HCT116 (cell line): ENCODE measurements at regions not wholly inside any gene's neighbourhood (a gene's known extent, or its start where the extent isn't known, plus 50 kb on each side); places are given as distances from the start of the nearest gene placed in this dataset.

Source experiments
- ATAC-seq: fragments of 200-7000 bp; cut with Tn5 transposase; 2 replicates; pipeline ENCODE4 v1.9.1; 2020; ENCODE audit warnings: mild to moderate bottlenecking, moderate library complexity
- BruUV-seq: library from RNA; stranded (reverse); fragments of 400-500 nt; replicated peaks from 2 replicates; lab custom pipeline; 2021; lab: Mats Ljungman, UMichigan
- CTCF ChIA-PET: fragments of 300-600 bp; sonication (Branson Sonifier 250); formaldehyde crosslinking; loops from one replicate; lab custom pipeline; 2021; ENCODE audit warnings: antibody characterized with exemption; lab: Charles Lee
- POLR2A ChIA-PET: fragments of 300-600, 350-600 bp; sonication (Branson Sonifier 250); formaldehyde crosslinking; loops from one replicate; lab custom pipeline; 2021; ENCODE audit warnings: antibody characterized with exemption; lab: Charles Lee
- RAD21 ChIA-PET, 2 experiments: fragments of 300-600 bp; sonication (Branson Sonifier 250); formaldehyde crosslinking; loops; one replicate each; lab custom pipeline; 2023; ENCODE audit warnings: low total read pairs in 2 of 2; ENCODE audit not compliant: uncharacterized antibody in 2 of 2, unreplicated experiment in 2 of 2, low non-redundant PET in 1 of 2; lab: Charles Lee
- DNase-seq: peaks from one replicate; pipeline ENCODE4 v3.0.0-alpha.2; 2010; ENCODE audit warnings: low read depth, low spot score
- H2AFZ ChIP-seq: fragments of 200-600 bp; shearing (Covaris generic), sonication (generic); 2 replicates; pipeline ENCODE4 v1.6.1; 2017; ENCODE audit warnings: low read depth, mixed run types, mixed read lengths, antibody characterized with exemption, low read length; ENCODE audit not compliant: poor library complexity, severe bottlenecking
- H3K27ac ChIP-seq: 2 replicates; pipeline ENCODE4 v1.5.1; 2012; ENCODE audit warnings: low read depth, low read length
- H3K27me3 ChIP-seq: fragments of 200-600 bp; sonication (generic); 2 replicates; pipeline ENCODE4 v1.6.1; 2016; ENCODE audit warnings: mixed run types, low read length, mixed read lengths; ENCODE audit not compliant: insufficient read depth
- H3K36me3 ChIP-seq, 2 experiments: fragments of 200-500 bp in 1 of 2; fragments of 200-600 bp in 1 of 2; sonication (Bioruptor generic) in 1 of 2; sonication (generic) in 1 of 2; 2 replicates each; pipeline versions ENCODE4 v1.5.1 to v1.6.1; 2014 to 2016; ENCODE audit warnings: low read length in 2 of 2, inconsistent platforms in 1 of 2, mixed read lengths in 1 of 2, mixed run types in 1 of 2; ENCODE audit not compliant: insufficient read depth in 2 of 2, control insufficient read depth in 1 of 2
- H3K4me1 ChIP-seq, 2 experiments: fragments of 200-600 bp in 1 of 2; sonication (generic) in 1 of 2; 2 replicates each; pipeline versions ENCODE4 v1.5.1 to v1.6.1; 2012 to 2017; ENCODE audit warnings: low read length in 2 of 2, inconsistent platforms in 1 of 2, mild to moderate bottlenecking in 1 of 2, mixed read lengths in 1 of 2, mixed run types in 1 of 2, moderate library complexity in 1 of 2; ENCODE audit not compliant: insufficient read depth in 2 of 2, control insufficient read depth in 1 of 2
- H3K4me2 ChIP-seq: fragments of 200-600 bp; sonication (generic); 2 replicates; pipeline ENCODE4 v1.6.1; 2017; ENCODE audit warnings: mixed run types, low read length, mixed read lengths
- H3K4me3 ChIP-seq, 2 experiments: fragments of 200-600 bp in 1 of 2; sonication (generic) in 1 of 2; replicated peaks in 1 of 2; 2 replicates each; pipeline ENCODE4 v1.5.1; 2011 to 2016; ENCODE audit warnings: low read length in 2 of 2, control low read depth in 1 of 2, low read depth in 1 of 2, mild to moderate bottlenecking in 1 of 2, mixed read lengths in 1 of 2, mixed run types in 1 of 2
- H3K79me2 ChIP-seq: fragments of 200-600 bp; sonication (generic); 2 replicates; pipeline ENCODE4 v1.6.1; 2017; ENCODE audit warnings: mild to moderate bottlenecking, mixed run types, low read length, moderate library complexity, mixed read lengths; ENCODE audit not compliant: insufficient read depth
- H3K9ac ChIP-seq: fragments of 200-600 bp; sonication (generic); 2 replicates; pipeline ENCODE4 v1.6.1; 2016; ENCODE audit warnings: low read length, mixed read lengths
- H3K9me2 ChIP-seq: fragments of 200-600 bp; sonication (generic), shearing (Covaris generic); 2 replicates; pipeline ENCODE4 v1.6.1; 2017; ENCODE audit warnings: mixed run types, mild to moderate bottlenecking, moderate library complexity; ENCODE audit not compliant: insufficient read depth
- H3K9me3 ChIP-seq, 2 experiments: fragments of 200-500 bp in 1 of 2; fragments of 200-600 bp in 1 of 2; sonication (Bioruptor generic) in 1 of 2; sonication (generic) in 1 of 2; 2 replicates each; pipeline ENCODE4 v1.6.1; 2014 to 2017; ENCODE audit warnings: low read length in 2 of 2, mixed read lengths in 2 of 2, inconsistent platforms in 1 of 2, low read depth in 1 of 2, mild to moderate bottlenecking in 1 of 2, mixed run types in 1 of 2, moderate library complexity in 1 of 2; ENCODE audit not compliant: control insufficient read depth in 1 of 2, insufficient read depth in 1 of 2
- H4K20me1 ChIP-seq: fragments of 200-600 bp; sonication (generic), shearing (Covaris generic); 2 replicates; pipeline ENCODE4 v1.6.1; 2017; ENCODE audit warnings: mixed run types, mild to moderate bottlenecking, moderate library complexity; ENCODE audit not compliant: insufficient read depth
- EZH2phosphoT487 ChIP-seq: fragments of 200-600 bp; IDR thresholded peaks from 2 replicates; pipeline ENCODE4 v1.6.1; 2018; ENCODE audit warnings: antibody characterized with exemption, borderline replicate concordance
- POLR2AphosphoS5 ChIP-seq: IDR thresholded peaks from 2 replicates; pipeline ENCODE4 v1.6.1; 2011; ENCODE audit warnings: mild to moderate bottlenecking, low read depth, low read length, moderate library complexity
- RAD21 ChIP-seq: IDR thresholded peaks from 2 replicates; pipeline ENCODE4 v1.6.1; 2012; ENCODE audit warnings: low read depth, mild to moderate bottlenecking
- SRF ChIP-seq: IDR thresholded peaks from 2 replicates; pipeline ENCODE4 v1.6.1; 2012; ENCODE audit warnings: low read depth
- TCF7L2 ChIP-seq: IDR thresholded peaks from 2 replicates; pipeline ENCODE4 v1.7.0; 2011; ENCODE audit warnings: borderline replicate concordance, inconsistent platforms; ENCODE audit not compliant: insufficient read depth, insufficient read length; ENCODE audit errors: extremely low read depth
- intact Hi-C: fragments of 100-400 bp; cut with micrococcal nuclease; formaldehyde crosslinking; loops from 2 replicates; pipeline ENCODE4 v1.10.0; 2022
- TF ChIP-seq, protein P1 (sequence below): IDR thresholded peaks from 2 replicates; pipeline ENCODE4 v1.6.1; 2012; ENCODE audit warnings: low read depth
- TF ChIP-seq, protein P2 (sequence below): IDR thresholded peaks from 2 replicates; pipeline ENCODE4 v1.6.1; 2012
- TF ChIP-seq, protein P3 (sequence below), 3 experiments: fragments of 200-600 bp in 1 of 3; sonication (generic) in 1 of 3; IDR thresholded peaks in 2 of 3; conservative IDR thresholded peaks in 1 of 3; 2 replicates each; pipeline ENCODE4 v1.5.1; 2012 to 2017; ENCODE audit warnings: low read depth in 2 of 3, low read length in 2 of 3, antibody characterized with exemption in 1 of 3, borderline replicate concordance in 1 of 3, control low read depth in 1 of 3, mild to moderate bottlenecking in 1 of 3, mixed read lengths in 1 of 3, mixed run types in 1 of 3, moderate library complexity in 1 of 3; ENCODE audit not compliant: insufficient read depth in 1 of 3

DNA sequence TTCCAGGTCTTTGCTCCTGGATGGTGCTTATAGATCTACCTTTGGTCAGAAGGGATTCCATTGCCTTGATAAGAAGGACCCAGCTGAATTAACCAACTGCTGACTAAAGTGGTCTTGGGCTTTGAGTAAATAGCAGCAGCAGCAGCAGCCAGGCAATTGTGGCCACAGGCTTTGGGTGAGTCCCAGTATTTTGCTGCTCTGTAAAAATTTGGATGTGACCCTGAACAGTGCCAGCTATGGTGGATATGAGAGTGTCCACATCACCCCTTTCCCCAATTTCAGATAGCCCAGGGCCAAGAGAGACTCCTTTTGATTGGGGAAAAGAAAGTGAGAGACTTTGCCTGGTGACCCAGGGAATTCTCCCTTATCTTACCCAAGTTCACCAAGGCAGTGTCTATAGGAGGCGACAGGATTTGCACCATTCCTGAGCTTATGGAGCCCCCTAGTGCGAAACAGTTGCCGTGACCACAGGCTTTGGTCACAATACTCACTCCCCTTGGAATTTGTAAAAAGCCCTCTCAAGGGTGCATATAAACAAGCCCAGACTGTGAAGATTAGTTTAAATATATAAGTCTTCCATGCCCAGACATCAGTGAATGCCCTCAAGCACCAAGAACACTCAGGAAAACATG lies 518.0 kb downstream of the TMA16 start:
- no peaks in the 10 kb centered on the region for H3K27me3 ChIP-seq
- no peaks in the 10 kb centered on the region for H3K9me2 ChIP-seq
- H4K20me1 ChIP-seq: no peaks in the 10 kb centered on the region
- DNase-seq (peak; percentile 29), ATAC-seq (peak; percentile 99)
- H3K4me3 ChIP-seq: no peak overlapping the region
- H2AFZ ChIP-seq: peak overlapping the region; percentile 84
- no peaks in the 10 kb centered on the region for H3K79me2 ChIP-seq
- no peaks in the 10 kb centered on the region for H3K9me3 ChIP-seq
- H3K9ac ChIP-seq: no peak overlapping the region
- no peaks in the 10 kb centered on the region for H3K4me1 ChIP-seq
- no peak overlapping the region for H3K27ac ChIP-seq
- no peaks in the 10 kb centered on the region for H3K36me3 ChIP-seq
- BruUV-seq: no TSS peak
- ChIA-PET POLR2A (no interaction called here), RAD21 (interaction anchor here (0.6 to 1.1 kb wide), 2 partner anchors 456 to 462 kb away, joined by 3 to 4 read pairs; no protein-coding TSS in a partner anchor), CTCF (interaction anchor here (0.9 to 1.6 kb wide), 3 partner anchors 442 to 462 kb away, joined by 3 to 14 read pairs (median 8); no protein-coding TSS in a partner anchor)
- TF ChIP-seq POLR2AphosphoS5 (no peak), RAD21 (peak; percentile 89), EZH2phosphoT487 (no peak), TCF7L2 (no peak), SRF (no peak)
- TF ChIP-seq, protein P1, sequence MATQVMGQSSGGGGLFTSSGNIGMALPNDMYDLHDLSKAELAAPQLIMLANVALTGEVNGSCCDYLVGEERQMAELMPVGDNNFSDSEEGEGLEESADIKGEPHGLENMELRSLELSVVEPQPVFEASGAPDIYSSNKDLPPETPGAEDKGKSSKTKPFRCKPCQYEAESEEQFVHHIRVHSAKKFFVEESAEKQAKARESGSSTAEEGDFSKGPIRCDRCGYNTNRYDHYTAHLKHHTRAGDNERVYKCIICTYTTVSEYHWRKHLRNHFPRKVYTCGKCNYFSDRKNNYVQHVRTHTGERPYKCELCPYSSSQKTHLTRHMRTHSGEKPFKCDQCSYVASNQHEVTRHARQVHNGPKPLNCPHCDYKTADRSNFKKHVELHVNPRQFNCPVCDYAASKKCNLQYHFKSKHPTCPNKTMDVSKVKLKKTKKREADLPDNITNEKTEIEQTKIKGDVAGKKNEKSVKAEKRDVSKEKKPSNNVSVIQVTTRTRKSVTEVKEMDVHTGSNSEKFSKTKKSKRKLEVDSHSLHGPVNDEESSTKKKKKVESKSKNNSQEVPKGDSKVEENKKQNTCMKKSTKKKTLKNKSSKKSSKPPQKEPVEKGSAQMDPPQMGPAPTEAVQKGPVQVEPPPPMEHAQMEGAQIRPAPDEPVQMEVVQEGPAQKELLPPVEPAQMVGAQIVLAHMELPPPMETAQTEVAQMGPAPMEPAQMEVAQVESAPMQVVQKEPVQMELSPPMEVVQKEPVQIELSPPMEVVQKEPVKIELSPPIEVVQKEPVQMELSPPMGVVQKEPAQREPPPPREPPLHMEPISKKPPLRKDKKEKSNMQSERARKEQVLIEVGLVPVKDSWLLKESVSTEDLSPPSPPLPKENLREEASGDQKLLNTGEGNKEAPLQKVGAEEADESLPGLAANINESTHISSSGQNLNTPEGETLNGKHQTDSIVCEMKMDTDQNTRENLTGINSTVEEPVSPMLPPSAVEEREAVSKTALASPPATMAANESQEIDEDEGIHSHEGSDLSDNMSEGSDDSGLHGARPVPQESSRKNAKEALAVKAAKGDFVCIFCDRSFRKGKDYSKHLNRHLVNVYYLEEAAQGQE: no peak
- TF ChIP-seq, protein P2, sequence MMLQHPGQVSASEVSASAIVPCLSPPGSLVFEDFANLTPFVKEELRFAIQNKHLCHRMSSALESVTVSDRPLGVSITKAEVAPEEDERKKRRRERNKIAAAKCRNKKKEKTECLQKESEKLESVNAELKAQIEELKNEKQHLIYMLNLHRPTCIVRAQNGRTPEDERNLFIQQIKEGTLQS: no peak
- TF ChIP-seq, protein P3, sequence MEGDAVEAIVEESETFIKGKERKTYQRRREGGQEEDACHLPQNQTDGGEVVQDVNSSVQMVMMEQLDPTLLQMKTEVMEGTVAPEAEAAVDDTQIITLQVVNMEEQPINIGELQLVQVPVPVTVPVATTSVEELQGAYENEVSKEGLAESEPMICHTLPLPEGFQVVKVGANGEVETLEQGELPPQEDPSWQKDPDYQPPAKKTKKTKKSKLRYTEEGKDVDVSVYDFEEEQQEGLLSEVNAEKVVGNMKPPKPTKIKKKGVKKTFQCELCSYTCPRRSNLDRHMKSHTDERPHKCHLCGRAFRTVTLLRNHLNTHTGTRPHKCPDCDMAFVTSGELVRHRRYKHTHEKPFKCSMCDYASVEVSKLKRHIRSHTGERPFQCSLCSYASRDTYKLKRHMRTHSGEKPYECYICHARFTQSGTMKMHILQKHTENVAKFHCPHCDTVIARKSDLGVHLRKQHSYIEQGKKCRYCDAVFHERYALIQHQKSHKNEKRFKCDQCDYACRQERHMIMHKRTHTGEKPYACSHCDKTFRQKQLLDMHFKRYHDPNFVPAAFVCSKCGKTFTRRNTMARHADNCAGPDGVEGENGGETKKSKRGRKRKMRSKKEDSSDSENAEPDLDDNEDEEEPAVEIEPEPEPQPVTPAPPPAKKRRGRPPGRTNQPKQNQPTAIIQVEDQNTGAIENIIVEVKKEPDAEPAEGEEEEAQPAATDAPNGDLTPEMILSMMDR (IDR thresholded peaks at IDR 0.05 in 2 of 3, conservative IDR thresholded peaks at IDR 0.05 in 1 of 3; ENCODE audit: borderline replicate concordance in 1 of 3, insufficient read depth in 1 of 3, low read depth in 2 of 3, low read length in 2 of 3): peak; percentile 69 to 82 (median 72)
- intact Hi-C loops: loop anchor here (1.0 to 5.0 kb wide), 6 partner anchors 331 to 1516 kb away; no protein-coding TSS in a partner anchor
- H3K4me2 ChIP-seq: no peak overlapping the region
